IMR-90 (cell line): ENCODE measurements at regions not wholly inside any gene's neighbourhood (a gene's known extent, or its start where the extent isn't known, plus 50 kb on each side); places are given as distances from the start of the nearest gene placed in this dataset.

Experiments used
- ATAC-seq: fragments of 200-7000 bp; cut with Tn5 transposase; 2 replicates; pipeline ENCODE4 v1.9.1; 2020; ENCODE audit warnings: low read depth, mild to moderate bottlenecking, moderate library complexity
- BruUV-seq: library from RNA; stranded (reverse); fragments of 400-500 nt; replicated peaks from 2 replicates; lab custom pipeline; 2021; lab: Mats Ljungman, UMichigan
- CTCF ChIA-PET: fragments of 300-600 bp; formaldehyde crosslinking; extraction: SDS; loops from one replicate; lab custom pipeline; 2021; ENCODE audit warnings: antibody characterized with exemption; lab: Yijun Ruan, JAX
- POLR2A ChIA-PET: fragments of 300-600 bp; sonication (Branson Sonifier 250); formaldehyde crosslinking; loops from one replicate; lab custom pipeline; 2022; ENCODE audit warnings: antibody characterized with exemption; ENCODE audit not compliant: unreplicated experiment; lab: Charles Lee
- DNase-seq: peaks from one replicate; pipeline ENCODE4 v3.0.0; 2013
- H2AFZ ChIP-seq: replicated peaks from 2 replicates; pipeline ENCODE3; 2013; ENCODE audit warnings: low read length, mild to moderate bottlenecking; ENCODE audit not compliant: poor library complexity
- H2AK5ac ChIP-seq: 2 replicates; pipeline ENCODE4 v1.6.1; 2013; ENCODE audit warnings: low read depth, low read length, inconsistent platforms
- H2AK9ac ChIP-seq: replicated peaks from 2 replicates; pipeline ENCODE3; 2013; ENCODE audit warnings: mild to moderate bottlenecking, low read depth, low read length, moderate library complexity; ENCODE audit not compliant: poor library complexity
- H2BK120ac ChIP-seq: 2 replicates; pipeline ENCODE4 v1.6.1; 2013; ENCODE audit warnings: low read depth, low read length, inconsistent platforms
- H2BK15ac ChIP-seq: 3 replicates; pipeline ENCODE4 v1.6.1; 2013; ENCODE audit warnings: low read depth, low read length, inconsistent platforms
- H2BK20ac ChIP-seq: 2 replicates; pipeline ENCODE4 v1.6.1; 2013; ENCODE audit warnings: low read depth, mild to moderate bottlenecking, inconsistent platforms, low read length, moderate library complexity
- H2BK5ac ChIP-seq: 2 replicates; pipeline ENCODE4 v1.6.1; 2013; ENCODE audit warnings: mild to moderate bottlenecking, low read depth, low read length, inconsistent platforms; ENCODE audit not compliant: poor library complexity, severe bottlenecking
- H3K14ac ChIP-seq: replicated peaks from 2 replicates; pipeline ENCODE4 v1.6.1; 2013; ENCODE audit warnings: low read depth, low read length, inconsistent platforms
- H3K18ac ChIP-seq: 2 replicates; pipeline ENCODE4 v1.6.1; 2013; ENCODE audit warnings: low read depth, low read length, control low read depth
- H3K23ac ChIP-seq: 2 replicates; pipeline ENCODE4 v1.6.1; 2013; ENCODE audit warnings: low read depth, low read length, inconsistent platforms
- H3K27ac ChIP-seq: 2 replicates; pipeline ENCODE4 v1.5.1; 2013; ENCODE audit warnings: mild to moderate bottlenecking, control low read depth, low read length; ENCODE audit not compliant: insufficient read depth
- H3K27me3 ChIP-seq: 2 replicates; pipeline ENCODE4 v1.6.1; 2013; ENCODE audit warnings: low read length; ENCODE audit not compliant: control insufficient read depth, insufficient read depth
- H3K36me3 ChIP-seq: 2 replicates; pipeline ENCODE4 v1.6.1; 2013; ENCODE audit warnings: low read length, mixed read lengths; ENCODE audit not compliant: control insufficient read depth, insufficient read depth
- H3K4ac ChIP-seq: 2 replicates; pipeline ENCODE4 v1.6.1; 2013; ENCODE audit warnings: low read depth, low read length, inconsistent platforms
- H3K4me1 ChIP-seq: 2 replicates; pipeline ENCODE4 v1.6.1; 2013; ENCODE audit warnings: low read length, mixed read lengths; ENCODE audit not compliant: control insufficient read depth, insufficient read depth
- H3K4me2 ChIP-seq: 2 replicates; pipeline ENCODE4 v1.6.1; 2013; ENCODE audit warnings: low read depth, mild to moderate bottlenecking, control low read depth, low read length, moderate library complexity
- H3K4me3 ChIP-seq: 2 replicates; pipeline ENCODE4 v1.5.1; 2013; ENCODE audit warnings: low read depth, mild to moderate bottlenecking, control low read depth, low read length, moderate library complexity; ENCODE audit not compliant: insufficient read depth
- H3K56ac ChIP-seq: 2 replicates; pipeline ENCODE4 v1.6.1; 2013; ENCODE audit warnings: low read length, inconsistent platforms; ENCODE audit not compliant: insufficient read depth; ENCODE audit errors: extremely low read depth
- H3K79me1 ChIP-seq, 2 experiments: 2 replicates each; pipeline ENCODE4 v1.6.1; 2013; ENCODE audit warnings: low read length in 2 of 2, inconsistent platforms in 1 of 2, low read depth in 1 of 2
- H3K9ac ChIP-seq: 2 replicates; pipeline ENCODE4 v1.6.1; 2013; ENCODE audit warnings: low read depth, low read length, control low read depth
- H3K9me1 ChIP-seq: 2 replicates; pipeline ENCODE4 v1.6.1; 2013; ENCODE audit warnings: low read length, inconsistent platforms; ENCODE audit not compliant: insufficient read depth
- H3K9me3 ChIP-seq: 2 replicates; pipeline ENCODE4 v1.6.1; 2013; ENCODE audit warnings: low read length; ENCODE audit not compliant: control insufficient read depth, insufficient read depth
- H4K20me1 ChIP-seq: 2 replicates; pipeline ENCODE4 v1.6.1; 2013; ENCODE audit warnings: low read length, inconsistent platforms; ENCODE audit not compliant: insufficient read depth
- H4K5ac ChIP-seq: 2 replicates; pipeline ENCODE4 v1.6.1; 2013; ENCODE audit warnings: mild to moderate bottlenecking, low read depth, low read length, control low read depth
- H4K8ac ChIP-seq, 2 experiments: 2 replicates each; pipeline ENCODE4 v1.6.1; 2013; ENCODE audit warnings: low read depth in 2 of 2, low read length in 2 of 2, control low read depth in 1 of 2, inconsistent platforms in 1 of 2
- H4K91ac ChIP-seq: 2 replicates; pipeline ENCODE4 v1.6.1; 2013; ENCODE audit warnings: low read depth, low read length, inconsistent platforms; ENCODE audit not compliant: insufficient read depth
- CTCF ChIP-seq: conservative IDR thresholded peaks from 2 replicates; pipeline ENCODE4 v1.5.1; 2012; ENCODE audit warnings: mild to moderate bottlenecking, low read depth, low read length, improper control_type of control experiment
- NFE2L2 ChIP-seq: fragments of 150-350 bp; IDR thresholded peaks from 2 replicates; pipeline ENCODE4 v1.6.1; 2016; ENCODE audit warnings: low read depth, mild to moderate bottlenecking, low read length
- RAD21 ChIP-seq: IDR thresholded peaks from 2 replicates; pipeline ENCODE4 v1.6.1; 2012; ENCODE audit warnings: low read length, improper control_type of control experiment
- RCOR1 ChIP-seq: IDR thresholded peaks from 2 replicates; pipeline ENCODE4 v1.6.1; 2012; ENCODE audit warnings: mild to moderate bottlenecking, low read length, improper control_type of control experiment; ENCODE audit not compliant: insufficient replicate concordance
- WGBS, 2 experiments: methylation state at CpG; one replicate each; pipeline versions ENCODE4 v1.1.5 to v1.1.7; 2013; ENCODE audit warnings: missing lambda C conversion rate in 2 of 2; ENCODE audit not compliant: insufficient read length in 1 of 2; ENCODE audit errors: extremely low coverage in 2 of 2; 5-methylcytosine and 5-hydroxymethylcytosine counted together
- dilution Hi-C: fragments of 300-500 bp; cut with HindIII; formaldehyde crosslinking; loops from one replicate; pipeline ENCODE4 v1.14.3; 2018; ENCODE audit warnings: low sequenced_read_pairs; ENCODE audit not compliant: unreplicated experiment
- in situ Hi-C: fragments of 300-500 bp; cut with MboI; formaldehyde crosslinking; loops from 3 replicates; pipeline ENCODE4 v1.14.3; 2019; ENCODE audit warnings: low sequenced_read_pairs, inconsistent platforms, mixed read lengths
- intact Hi-C: fragments of 100-400 bp; cut with micrococcal nuclease; formaldehyde crosslinking; loops from 2 replicates; pipeline ENCODE4 v1.10.0; 2022

GRCh38 chr6:147136057-147136456 lies 68.2 kb upstream of the STXBP5 start:
- Histone ChIP-seq H3K23ac (no peak overlapping the region), H2BK15ac (no peak overlapping the region), H3K27ac (no peak overlapping the region), H3K9me3 (no peaks in the 10 kb centered on the region), H3K9ac (no peak overlapping the region), H2BK5ac (no peak overlapping the region), H3K9me1 (no peaks in the 10 kb centered on the region), H2AK5ac (no peak overlapping the region), H3K4me1 (no peaks in the 10 kb centered on the region; the same call in 1 of the 2 replicates), H3K79me1 (no peaks in the 10 kb centered on the region), H3K36me3 (no peaks in the 10 kb centered on the region), H4K20me1 (no peaks in the 10 kb centered on the region), H3K56ac (no peak overlapping the region), H2AFZ (no peak overlapping the region), H4K91ac (no peak overlapping the region), H2AK9ac (no peak overlapping the region), H3K18ac (no peak overlapping the region), H4K8ac (no peak overlapping the region), H2BK120ac (no peak overlapping the region), H3K14ac (no peak overlapping the region), H3K4me2 (no peak overlapping the region), H3K4me3 (no peak overlapping the region), H3K4ac (no peak overlapping the region), H3K27me3 (no peaks in the 10 kb centered on the region), H4K5ac (no peak overlapping the region), H2BK20ac (no peak overlapping the region)
- WGBS, 2 experiments = no CpG with 5 or more reads among the region's 2 CpGs
- ATAC-seq = no peak
- intact Hi-C loops (no loop called here), in situ Hi-C loops (no loop called here), dilution Hi-C loops (no loop called here)
- TF ChIP-seq RAD21 (no peak), RCOR1 (no peak), CTCF (no peak), NFE2L2 (no peak)
- no peak for DNase-seq
- POLR2A ChIA-PET = no interaction called here
- CTCF ChIA-PET = interaction anchor here (0.6 to 1.2 kb wide), 3 partner anchors 8 to 72 kb away, joined by 3 to 6 read pairs (median 3); no protein-coding TSS in a partner anchor
- no TSS peak for BruUV-seq
